Natural killer cell (primary cell): ENCODE measurements at regions not wholly inside any gene's neighbourhood (a gene's known extent, or its start where the extent isn't known, plus 50 kb on each side); places are given as distances from the start of the nearest gene placed in this dataset.

Experiments used
- ATAC-seq, 3 donors: fragments of 150-1000 bp in 2 of 3; fragments of 200-7000 bp in 1 of 3; cut with Tn5 transposase; 1 replicate in 1 of 3; 2 replicates in 2 of 3; pipeline ENCODE4 v1.10.0; 2021; ENCODE audit warnings: mild to moderate bottlenecking in 2 of 3, moderate library complexity in 2 of 3
- DNase-seq, 2 donors: peaks; one replicate each; pipeline versions ENCODE4 v3.0.0 to v3.0.0-alpha.2; 2013 to 2021; ENCODE audit warnings: mixed read lengths in 1 of 2
- H3K27ac ChIP-seq: one replicate; pipeline ENCODE4 v1.5.1; 2013; ENCODE audit warnings: mild to moderate bottlenecking, low read length
- H3K27me3 ChIP-seq: one replicate; pipeline ENCODE4 v1.6.1; 2013; ENCODE audit warnings: low read length; ENCODE audit not compliant: control insufficient read depth, insufficient read depth
- H3K36me3 ChIP-seq: one replicate; pipeline ENCODE4 v1.6.1; 2013; ENCODE audit warnings: low read length; ENCODE audit not compliant: control insufficient read depth, insufficient read depth
- H3K4me1 ChIP-seq: one replicate; pipeline ENCODE4 v1.6.1; 2013; ENCODE audit warnings: low read length; ENCODE audit not compliant: control insufficient read depth, insufficient read depth
- H3K4me3 ChIP-seq: one replicate; pipeline ENCODE4 v1.5.1; 2013; ENCODE audit warnings: low read length
- H3K9me3 ChIP-seq: one replicate; pipeline ENCODE4 v1.6.1; 2013; ENCODE audit warnings: low read length; ENCODE audit not compliant: control insufficient read depth, insufficient read depth
- H3K27ac Mint-ChIP-seq, 2 donors: one replicate each; pipeline ENCODE4 v1.8.0; 2022; ENCODE audit warnings: mild to moderate bottlenecking in 2 of 2, mixed read lengths in 2 of 2, moderate library complexity in 1 of 2
- H3K27me3 Mint-ChIP-seq, 2 donors: one replicate each; pipeline ENCODE4 v1.8.0; 2022; ENCODE audit warnings: low read depth in 2 of 2, mixed read lengths in 2 of 2
- H3K36me3 Mint-ChIP-seq: one replicate; pipeline ENCODE4 v1.8.0; 2022; ENCODE audit warnings: mixed read lengths
- H3K4me1 Mint-ChIP-seq, 2 donors: one replicate each; pipeline ENCODE4 v1.8.0; 2022; ENCODE audit warnings: mixed read lengths in 2 of 2
- H3K4me3 Mint-ChIP-seq: one replicate; pipeline ENCODE4 v1.8.0; 2022; ENCODE audit warnings: mild to moderate bottlenecking, moderate library complexity, mixed read lengths
- H3K9me3 Mint-ChIP-seq, 2 donors: one replicate each; pipeline ENCODE4 v1.8.0; 2022; ENCODE audit warnings: mixed read lengths in 2 of 2
- WGBS: methylation state at CpG from one replicate; pipeline ENCODE4 v1.1.7; 2013; ENCODE audit warnings: missing lambda C conversion rate; ENCODE audit not compliant: insufficient coverage; 5-methylcytosine and 5-hydroxymethylcytosine counted together
- intact Hi-C: fragments of 100-400 bp; cut with micrococcal nuclease; formaldehyde crosslinking; loops from one replicate; pipeline ENCODE4 v1.14.2; 2022
- TF ChIP-seq, protein P1 (sequence below): fragments of 200-600 bp; IDR thresholded peaks from one replicate; pipeline ENCODE4 v1.8.0; 2022; ENCODE audit warnings: antibody characterized with exemption

DNA sequence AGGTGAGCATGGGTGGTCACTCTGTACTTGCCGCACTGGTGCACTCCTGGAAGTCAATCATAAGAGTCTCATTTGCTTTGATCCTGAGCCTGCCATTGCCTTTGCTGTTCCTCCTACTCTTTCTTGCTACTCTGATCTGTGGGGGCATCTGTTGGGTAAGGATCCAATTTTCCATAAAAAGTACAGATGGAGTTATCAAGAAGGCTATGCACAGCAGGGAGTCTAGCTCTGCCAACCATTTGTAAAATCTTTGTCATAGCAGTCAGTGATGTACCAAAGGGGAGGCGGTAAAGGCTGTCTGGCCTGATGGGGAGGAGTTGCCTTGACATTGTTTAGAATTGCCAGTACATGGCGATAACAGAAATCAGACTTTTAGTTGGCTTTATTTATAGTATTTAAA is 109.0 kb upstream of the PLPPR1 start:
- no peak overlapping the region for H3K27ac ChIP-seq
- Mint-ChIP-seq H3K9me3 (peaks cover 7 to 9% of the 10 kb centered on the region in 2 donors), H3K4me1 (no peaks in the 10 kb centered on the region), H3K4me3 (no peak overlapping the region), H3K27me3 (no peaks in the 10 kb centered on the region), H3K36me3 (no peaks in the 10 kb centered on the region), H3K27ac (no peak overlapping the region)
- intact Hi-C loops, result no loop called here
- H3K4me1 ChIP-seq, result no peaks in the 10 kb centered on the region
- WGBS, result 97% methylated on average over 2 of the region's 3 CpGs
- H3K27me3 ChIP-seq, result no peaks in the 10 kb centered on the region
- H3K4me3 ChIP-seq, result no peak overlapping the region
- peaks cover 2% of the 10 kb centered on the region for H3K9me3 ChIP-seq
- H3K36me3 ChIP-seq, result no peaks in the 10 kb centered on the region
- no peak for DNase-seq
- ATAC-seq, result no peak
- TF ChIP-seq, protein P1, sequence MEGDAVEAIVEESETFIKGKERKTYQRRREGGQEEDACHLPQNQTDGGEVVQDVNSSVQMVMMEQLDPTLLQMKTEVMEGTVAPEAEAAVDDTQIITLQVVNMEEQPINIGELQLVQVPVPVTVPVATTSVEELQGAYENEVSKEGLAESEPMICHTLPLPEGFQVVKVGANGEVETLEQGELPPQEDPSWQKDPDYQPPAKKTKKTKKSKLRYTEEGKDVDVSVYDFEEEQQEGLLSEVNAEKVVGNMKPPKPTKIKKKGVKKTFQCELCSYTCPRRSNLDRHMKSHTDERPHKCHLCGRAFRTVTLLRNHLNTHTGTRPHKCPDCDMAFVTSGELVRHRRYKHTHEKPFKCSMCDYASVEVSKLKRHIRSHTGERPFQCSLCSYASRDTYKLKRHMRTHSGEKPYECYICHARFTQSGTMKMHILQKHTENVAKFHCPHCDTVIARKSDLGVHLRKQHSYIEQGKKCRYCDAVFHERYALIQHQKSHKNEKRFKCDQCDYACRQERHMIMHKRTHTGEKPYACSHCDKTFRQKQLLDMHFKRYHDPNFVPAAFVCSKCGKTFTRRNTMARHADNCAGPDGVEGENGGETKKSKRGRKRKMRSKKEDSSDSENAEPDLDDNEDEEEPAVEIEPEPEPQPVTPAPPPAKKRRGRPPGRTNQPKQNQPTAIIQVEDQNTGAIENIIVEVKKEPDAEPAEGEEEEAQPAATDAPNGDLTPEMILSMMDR, result no peak

DNA sequence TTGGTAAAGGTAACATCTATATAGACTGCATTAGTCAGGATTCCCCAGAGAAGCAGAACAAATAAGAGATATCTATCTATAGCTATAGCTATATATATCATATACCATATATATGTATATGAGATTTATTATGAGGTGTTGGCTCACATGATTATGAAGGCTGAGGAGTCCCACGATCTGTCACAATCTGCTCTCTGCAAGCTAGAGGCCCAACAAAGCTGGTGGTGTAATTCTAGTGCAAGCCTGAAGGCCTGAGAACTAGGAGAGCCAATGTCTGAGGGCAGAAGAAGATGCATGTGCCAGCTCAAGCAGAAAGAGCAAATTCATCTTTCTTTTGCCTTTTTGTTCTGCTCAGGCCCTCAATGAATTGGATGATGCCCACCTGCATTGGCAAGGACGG is 102.2 kb upstream of the PLPPR1 start:
- intact Hi-C loops, result no loop called here
- Histone ChIP-seq H3K27me3 (no peaks in the 10 kb centered on the region), H3K4me3 (no peak overlapping the region), H3K27ac (no peak overlapping the region), H3K36me3 (no peaks in the 10 kb centered on the region), H3K9me3 (peaks cover 2% of the 10 kb centered on the region), H3K4me1 (no peaks in the 10 kb centered on the region)
- H3K4me3 Mint-ChIP-seq, result no peak overlapping the region
- H3K27me3 Mint-ChIP-seq, result no peaks in the 10 kb centered on the region
- ATAC-seq, result no peak
- TF ChIP-seq, protein P1, result no peak
- no peak for DNase-seq
- no peaks in the 10 kb centered on the region for H3K36me3 Mint-ChIP-seq
- H3K27ac Mint-ChIP-seq, result no peak overlapping the region
- H3K4me1 Mint-ChIP-seq, result no peaks in the 10 kb centered on the region
- H3K9me3 Mint-ChIP-seq, result peaks cover 2 to 8% of the 10 kb centered on the region in 2 donors
- WGBS, result 74% methylated on average over 2 of the region's 2 CpGs

GRCh38 chr9:100927763-100928162 is 100.8 kb upstream of the PLPPR1 start:
- peaks cover 2 to 8% of the 10 kb centered on the region in 2 donors for H3K9me3 Mint-ChIP-seq
- WGBS, result 92% methylated on average over 1 of the region's 2 CpGs
- no peak for ATAC-seq

DNA sequence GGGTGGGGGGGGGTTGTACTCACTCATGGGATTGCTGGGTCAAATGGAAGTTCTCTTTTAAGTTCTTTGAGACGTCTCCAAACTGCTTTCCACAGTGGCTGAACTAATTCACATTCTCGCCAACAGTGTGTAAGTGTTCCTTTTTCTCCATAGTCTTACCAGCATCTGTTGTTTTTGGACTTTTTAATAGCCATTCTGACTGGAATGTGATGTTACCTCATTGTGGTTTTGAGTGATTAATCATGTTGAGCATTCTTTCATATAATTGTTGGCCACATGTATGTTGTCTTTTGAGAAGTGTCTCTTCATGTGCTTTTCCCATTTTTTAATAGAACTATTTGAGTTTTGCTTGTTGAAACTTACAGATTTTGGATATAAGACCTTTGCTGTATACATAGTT is 94.9 kb upstream of the PLPPR1 start:
- Histone ChIP-seq H3K4me3 (no peak overlapping the region), H3K9me3 (no peaks in the 10 kb centered on the region), H3K27me3 (no peaks in the 10 kb centered on the region), H3K36me3 (no peaks in the 10 kb centered on the region), H3K4me1 (no peaks in the 10 kb centered on the region), H3K27ac (no peak overlapping the region)
- Mint-ChIP-seq H3K4me1 (no peaks in the 10 kb centered on the region), H3K27me3 (no peaks in the 10 kb centered on the region), H3K4me3 (no peak overlapping the region), H3K36me3 (no peaks in the 10 kb centered on the region), H3K9me3 (peaks cover 10 to 12% of the 10 kb centered on the region in 2 donors), H3K27ac (no peak overlapping the region)
- DNase-seq (no peak), ATAC-seq (no peak)
- 79% methylated on average over 2 of the region's 2 CpGs for WGBS
- TF ChIP-seq, protein P1, result no peak
- intact Hi-C loops, result no loop called here

More at GRCh38 chr9:100927763-100928162, 100.8 kb upstream of the PLPPR1 start:
- Histone ChIP-seq H3K36me3 (no peaks in the 10 kb centered on the region), H3K9me3 (peaks cover 2% of the 10 kb centered on the region), H3K27me3 (no peaks in the 10 kb centered on the region), H3K4me1 (no peaks in the 10 kb centered on the region), H3K27ac (no peak overlapping the region), H3K4me3 (no peak overlapping the region)
- TF ChIP-seq, protein P1, result no peak
- Mint-ChIP-seq H3K27me3 (no peaks in the 10 kb centered on the region), H3K4me1 (no peaks in the 10 kb centered on the region), H3K36me3 (no peaks in the 10 kb centered on the region), H3K27ac (no peak overlapping the region), H3K4me3 (no peak overlapping the region)
- intact Hi-C loops, result no loop called here
- no peak for DNase-seq
